ENCODE measurements at regions not wholly inside any gene's neighbourhood (a gene's known extent, or its start where the extent isn't known, plus 50 kb on each side); places are given as distances from the start of the nearest gene placed in this dataset.
"Not testable (repeated sequence)": the region's sequence is repeated elsewhere in the genome, so short reads cannot be mapped to it uniquely, and the experiment has no call there.

DNA sequence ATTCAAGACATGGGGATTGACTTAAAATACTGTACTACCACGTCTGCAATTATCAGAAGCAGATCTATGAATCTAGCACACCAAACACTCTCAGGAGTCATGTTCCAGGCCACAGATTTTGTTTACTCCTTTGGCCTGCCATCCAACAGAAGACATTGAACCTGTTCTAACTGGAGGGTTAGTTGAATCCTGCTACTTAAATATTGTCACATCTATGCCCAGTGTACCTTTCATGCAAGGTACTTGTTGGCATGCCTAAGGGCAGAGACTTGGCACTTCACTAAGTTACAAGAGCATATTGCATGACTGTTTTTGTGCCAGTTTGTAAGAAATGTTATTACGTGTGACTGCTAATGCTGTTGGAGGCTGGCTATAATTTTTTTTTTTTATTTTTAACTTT, 126.9 kb upstream of the BCOR start:
- no peak for DNase-seq

DNA sequence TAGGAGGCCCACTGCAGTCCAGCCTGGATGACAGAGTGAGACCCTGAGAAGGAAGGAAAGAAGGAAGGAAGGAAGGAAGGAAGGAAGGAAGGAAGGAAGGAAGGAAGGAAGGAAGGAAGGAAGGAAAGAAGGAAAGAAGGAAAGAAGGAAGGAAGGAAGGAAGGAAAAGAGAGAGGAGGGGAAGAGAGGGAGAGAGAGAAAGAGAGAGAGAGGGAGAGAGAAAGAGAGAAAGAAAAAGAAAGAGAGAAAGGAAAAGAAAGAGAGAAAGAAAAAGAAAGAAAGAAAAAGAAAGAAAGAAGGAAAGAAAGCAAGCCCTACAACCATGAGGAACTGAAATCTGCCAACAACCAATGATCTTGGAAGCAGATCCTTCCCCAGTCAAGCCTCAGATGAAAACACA, 124.9 kb upstream of the BCOR start:
- not testable (repeated sequence) for DNase-seq

GRCh38 chrX:40213092-40213491, 115.3 kb upstream of the BCOR start:
- no peak for DNase-seq

DNA sequence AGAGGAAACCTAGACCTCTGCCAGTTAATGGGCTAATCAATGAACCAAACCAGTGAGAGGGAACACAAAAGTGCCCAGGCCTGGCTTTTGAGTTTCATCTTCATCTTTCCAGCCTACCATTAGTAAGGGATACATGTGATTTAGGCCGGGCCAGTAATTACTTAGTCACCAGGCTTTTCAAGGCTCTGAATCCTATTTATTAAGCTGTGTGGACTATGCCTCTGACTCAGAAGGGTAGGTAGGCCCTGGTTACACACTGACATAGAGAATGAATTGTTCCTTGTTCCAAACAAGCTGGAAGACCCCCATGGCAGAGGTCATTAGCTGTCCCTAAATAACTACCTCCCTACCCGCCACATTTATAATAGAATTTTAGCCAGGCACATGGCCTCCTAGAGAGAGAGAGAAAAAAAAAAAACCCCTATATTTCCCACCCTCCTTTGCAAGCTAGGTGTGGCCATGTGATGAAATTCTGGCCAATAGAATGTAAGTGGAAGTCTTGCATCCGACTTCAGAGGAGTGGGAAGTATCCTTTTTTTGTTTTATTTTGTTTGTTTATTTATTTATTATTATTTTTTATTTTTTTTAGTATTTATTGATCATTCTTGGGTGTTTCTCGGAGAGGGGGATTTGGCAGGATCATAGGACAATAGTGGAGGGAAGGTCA, 112.3 kb upstream of the BCOR start:
- DNase-seq, result no peak

DNA sequence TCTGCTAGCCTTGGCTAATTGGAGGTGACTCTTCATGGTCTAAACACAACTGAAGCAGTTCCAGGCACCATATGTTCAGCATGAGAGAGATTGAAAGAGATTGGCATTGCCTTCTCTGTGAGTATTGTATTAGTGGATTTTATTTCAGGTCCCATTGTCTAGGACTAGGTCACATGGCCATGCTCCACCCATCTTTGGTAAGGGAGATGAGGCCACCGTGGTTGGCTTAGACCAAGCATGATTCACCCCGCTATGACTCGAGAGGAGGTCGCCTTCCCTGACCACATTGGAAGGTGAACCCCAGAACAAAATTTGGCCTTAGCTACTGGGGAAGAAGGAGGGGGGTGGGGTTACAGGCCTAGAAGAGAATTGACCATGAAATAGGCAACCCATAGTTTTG, 109.9 kb upstream of the BCOR start:
- peak; percentile 12 to 27 for DNase-seq

GRCh38 chrX:40205471-40205870, 107.7 kb upstream of the BCOR start:
- DNase-seq, result no peak

GRCh38 chrX:40202456-40202855, 104.7 kb upstream of the BCOR start:
- no peak for DNase-seq

GRCh38 chrX:40201329-40201885, 103.6 kb upstream of the BCOR start:
- peak in 1 of 2 experiments; percentile 5 for DNase-seq

DNA sequence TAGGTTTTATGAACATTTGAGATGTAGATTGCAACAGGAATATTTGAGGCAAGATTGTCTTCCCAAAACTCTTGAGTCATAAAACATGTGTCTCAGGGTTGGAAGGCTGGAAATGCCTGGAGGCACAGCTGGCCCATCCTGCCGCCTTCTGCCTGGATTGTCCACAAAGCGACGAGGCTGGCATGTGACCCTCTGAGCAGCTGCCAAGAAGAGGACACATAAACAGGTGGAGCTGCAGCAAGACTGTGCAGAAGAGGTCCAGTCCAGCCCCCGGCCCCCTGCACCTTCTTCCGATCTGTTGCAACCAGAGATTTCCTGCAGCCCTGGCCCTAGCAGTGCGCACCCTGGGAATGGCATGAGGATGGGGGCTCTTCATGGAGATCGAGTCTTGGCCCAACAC, 101.9 kb upstream of the BCOR start:
- no peak for DNase-seq

- no peak for DNase-seq
These were observed 99.3 kb upstream of the BCOR start for GRCh38 chrX:40197071-40197470.

DNA sequence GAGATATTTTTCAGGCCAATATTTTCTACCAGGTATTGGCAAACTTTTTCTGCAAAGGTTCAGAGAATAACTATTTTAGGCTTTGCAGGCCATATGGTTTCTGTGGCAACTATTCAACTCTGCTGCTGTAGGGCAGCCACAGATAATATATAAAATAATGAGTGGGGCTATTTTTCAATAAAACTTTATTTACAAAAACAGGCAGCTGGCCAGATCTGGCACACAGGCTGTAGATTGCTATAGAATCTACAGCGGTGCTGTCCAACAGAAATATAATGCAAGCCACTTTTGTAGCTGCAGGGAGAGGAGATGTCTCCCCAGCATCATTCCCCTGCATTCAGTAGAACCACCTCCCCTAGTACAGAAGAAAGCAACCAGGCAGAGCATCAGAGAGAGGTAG, 97.6 kb upstream of the BCOR start:
- DNase-seq, result no peak

GRCh38 chrX:40192196-40192595, 94.4 kb upstream of the BCOR start:
- DNase-seq, result no peak

- DNase-seq, result no peak
These were observed 91.9 kb upstream of the BCOR start for GRCh38 chrX:40189637-40190036.

- no peak for DNase-seq
These were observed 91.0 kb upstream of the BCOR start for GRCh38 chrX:40188573-40189417.

DNA sequence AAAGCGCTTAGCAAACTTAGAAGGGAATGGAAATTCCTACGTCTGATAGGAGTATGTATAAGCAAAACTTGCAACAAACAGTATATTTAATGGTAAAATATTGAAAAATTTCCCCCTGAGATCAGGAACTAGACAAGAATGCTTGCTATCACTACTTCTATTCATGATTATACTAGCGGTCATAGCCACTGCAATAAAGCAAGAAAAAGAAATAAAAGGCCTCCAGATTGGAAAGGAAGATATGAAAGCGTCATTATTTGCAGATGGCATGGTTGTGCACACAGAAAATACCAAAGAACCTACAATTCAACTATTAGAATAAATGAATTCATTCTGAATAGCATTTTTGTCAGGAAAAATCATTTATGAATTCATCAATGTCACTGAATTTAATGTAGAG, 87.2 kb upstream of the BCOR start:
- DNase-seq, result no peak

DNA sequence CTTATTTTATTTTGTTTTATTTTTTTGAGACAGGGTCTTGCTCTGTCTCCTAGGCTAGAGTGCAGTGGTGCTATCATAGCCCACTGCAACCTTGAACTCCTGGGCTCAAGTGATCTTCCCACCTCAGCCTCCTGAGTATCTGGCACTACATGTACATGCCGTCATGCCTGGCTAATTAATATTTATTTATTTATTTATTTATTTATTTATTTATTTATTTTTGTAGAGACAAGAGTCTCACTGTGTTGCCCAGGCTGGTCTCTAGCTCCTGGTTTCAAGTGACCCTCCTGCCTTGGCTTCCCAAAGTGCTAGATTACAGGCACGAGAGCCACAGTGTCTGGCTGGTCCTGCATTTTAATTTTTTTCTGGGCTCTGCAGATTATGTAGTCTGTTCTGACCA, 84.9 kb upstream of the BCOR start:
- DNase-seq, result no peak

DNA sequence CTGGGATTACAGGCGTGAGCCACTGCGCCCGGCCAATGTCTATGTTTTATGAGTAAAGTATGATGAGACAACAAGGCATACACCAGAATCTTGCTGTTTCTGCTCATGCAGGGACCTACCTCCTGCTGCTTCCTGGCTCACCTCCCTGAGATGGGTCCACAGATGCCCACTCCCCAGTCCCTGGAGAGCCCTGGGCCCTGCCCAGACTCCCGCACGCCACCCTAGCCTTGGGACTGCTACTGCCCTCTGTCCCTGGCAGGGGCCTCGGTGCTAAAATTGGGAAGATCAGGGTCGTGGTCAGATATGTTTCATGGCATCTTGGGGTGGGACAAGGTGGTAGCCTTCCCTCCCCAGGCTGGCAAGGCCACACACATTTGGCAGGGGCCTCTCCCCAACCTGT, 84.3 kb upstream of the BCOR start:
- DNase-seq, result no peak

DNA sequence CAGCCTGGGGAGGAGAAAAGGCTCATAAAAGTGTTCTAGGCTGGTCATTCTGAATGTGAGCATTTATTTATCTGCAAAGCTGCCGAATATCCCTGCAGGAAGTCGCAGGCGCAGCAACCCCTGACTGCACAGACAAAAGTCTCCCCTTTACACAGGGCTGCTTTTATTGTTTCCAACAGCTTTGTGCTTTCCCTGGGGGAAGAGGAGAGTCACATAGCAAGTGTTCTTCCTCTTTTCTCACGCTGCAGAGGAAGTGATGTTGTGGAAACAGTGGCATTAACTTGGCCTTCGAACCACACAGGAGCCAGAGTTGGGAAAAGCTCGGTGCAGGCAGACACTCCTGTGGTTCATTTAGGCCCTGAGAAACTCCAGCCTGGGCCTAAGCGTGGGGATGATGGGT, 81.5 kb upstream of the BCOR start:
- no peak for DNase-seq

- no peak for DNase-seq
These were observed 80.4 kb upstream of the BCOR start for GRCh38 chrX:40177942-40178715.

DNA sequence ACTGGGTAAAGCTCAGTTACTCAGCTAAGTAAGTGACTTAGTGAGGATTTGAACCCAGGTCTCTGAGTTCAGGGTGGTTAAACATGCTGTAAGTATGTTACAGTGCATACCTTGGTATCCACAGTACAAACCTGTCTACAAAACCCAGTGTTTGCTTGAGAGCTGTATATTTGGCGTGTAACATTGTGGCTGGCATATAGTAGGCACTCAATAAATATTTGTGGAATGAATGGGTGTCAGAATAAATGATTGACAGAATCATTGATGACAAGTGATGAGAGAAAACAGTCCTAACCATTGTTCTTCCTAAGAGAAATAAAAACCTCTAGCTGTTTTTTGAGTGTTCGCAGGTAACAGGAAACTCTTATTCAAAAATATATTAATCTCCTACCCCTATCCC, 79.7 kb upstream of the BCOR start:
- no peak for DNase-seq

GRCh38 chrX:40177117-40177430, 79.3 kb upstream of the BCOR start:
- DNase-seq, result no peak

GRCh38 chrX:40176351-40177116, 78.8 kb upstream of the BCOR start:
- DNase-seq, result peak; percentile 69 to 72

All from activated CD4-positive, alpha-beta T cell treated with anti-CD3 and anti-CD28 coated beads, Interleukin-2, amount 50 U/mL, for 48 hours (primary cell).